ENCODE measurements at regions not wholly inside any gene's neighbourhood (a gene's known extent, or its start where the extent isn't known, plus 50 kb on each side); places are given as distances from the start of the nearest gene placed in this dataset.

- no peaks in the 10 kb centered on the region for H3K36me3 ChIP-seq
- TF ChIP-seq CTCF (IDR thresholded peaks at IDR 0.05; ENCODE audit: low read depth, low read length), result no peak
- H3K27me3 ChIP-seq, result no peaks in the 10 kb centered on the region
- H3K4me1 ChIP-seq, result no peaks in the 10 kb centered on the region
- no peak overlapping the region for H3K4me3 ChIP-seq (ENCODE audit: low read depth, low read length)
- DNase-seq, result no peak
- H3K9me3 ChIP-seq, result no peaks in the 10 kb centered on the region
These were observed 72.4 kb upstream of the SIRPA start for GRCh38 chr20:1822564-1823449.

GRCh38 chr20:1820138-1821079 is 74.8 kb upstream of the SIRPA start:
- no peak for TF ChIP-seq CTCF (IDR thresholded peaks at IDR 0.05; ENCODE audit: low read depth, low read length)
- H3K9me3 ChIP-seq, result no peaks in the 10 kb centered on the region
- H3K4me1 ChIP-seq, result no peaks in the 10 kb centered on the region
- no peaks in the 10 kb centered on the region for H3K27me3 ChIP-seq
- H3K4me3 ChIP-seq (ENCODE audit: low read depth, low read length), result no peak overlapping the region
- DNase-seq, result no peak
- H3K36me3 ChIP-seq, result no peaks in the 10 kb centered on the region

- H3K4me3 ChIP-seq (ENCODE audit: low read depth, low read length), result no peak overlapping the region
- no peaks in the 10 kb centered on the region for H3K27me3 ChIP-seq
- H3K4me1 ChIP-seq, result no peaks in the 10 kb centered on the region
- DNase-seq, result no peak
- TF ChIP-seq CTCF (IDR thresholded peaks at IDR 0.05; ENCODE audit: low read depth, low read length), result no peak
- H3K36me3 ChIP-seq, result no peaks in the 10 kb centered on the region
- H3K9me3 ChIP-seq, result no peaks in the 10 kb centered on the region
These were observed 75.7 kb upstream of the SIRPA start for GRCh38 chr20:1819311-1820137.

GRCh38 chr20:1818895-1819294 is 76.3 kb upstream of the SIRPA start:
- no peaks in the 10 kb centered on the region for H3K9me3 ChIP-seq
- no peak overlapping the region for H3K4me3 ChIP-seq (ENCODE audit: low read depth, low read length)
- H3K36me3 ChIP-seq, result no peaks in the 10 kb centered on the region
- DNase-seq, result no peak
- H3K27me3 ChIP-seq, result no peaks in the 10 kb centered on the region
- no peak for TF ChIP-seq CTCF (IDR thresholded peaks at IDR 0.05; ENCODE audit: low read depth, low read length)
- H3K4me1 ChIP-seq, result no peaks in the 10 kb centered on the region

GRCh38 chr20:1818247-1818840 is 76.9 kb upstream of the SIRPA start:
- Histone ChIP-seq H3K9me3 (no peaks in the 10 kb centered on the region), H3K4me3 (ENCODE audit: low read depth, low read length) (no peak overlapping the region), H3K27me3 (no peaks in the 10 kb centered on the region), H3K36me3 (no peaks in the 10 kb centered on the region), H3K4me1 (no peaks in the 10 kb centered on the region)
- no peak for TF ChIP-seq CTCF (IDR thresholded peaks at IDR 0.05; ENCODE audit: low read depth, low read length)
- DNase-seq, result no peak

Measured in BE2C (cell line).